Motor neuron (in vitro differentiated cells): ENCODE measurements at regions not wholly inside any gene's neighbourhood (a gene's known extent, or its start where the extent isn't known, plus 50 kb on each side); places are given as distances from the start of the nearest gene placed in this dataset.
A peak's percentile ranks its signal among the peaks of the same experiment; 100 is the strongest.

Experiments
- ATAC-seq, 8 experiments: fragments of 200-7000 bp; cut with Tn5 transposase; replicated peaks in 6 of 8; 2 replicates each; pipeline ENCODE4 v1.8.0; 2021; ENCODE audit warnings: mild to moderate bottlenecking in 8 of 8, moderate library complexity in 8 of 8
- H3K27ac ChIP-seq, 2 donors: fragments of 250-450 bp; sonication (Bioruptor Pico); 2 replicates each; pipeline ENCODE4 v1.9.0; 2021; ENCODE audit warnings: antibody characterized with exemption in 2 of 2, mild to moderate bottlenecking in 2 of 2, moderate library complexity in 1 of 2
- H3K4me1 ChIP-seq, 2 donors: fragments of 250-450 bp; sonication (Bioruptor Pico); replicated peaks in 1 of 2; 2 replicates each; pipeline ENCODE4 v1.6.1; 2021; ENCODE audit warnings: antibody characterized with exemption in 2 of 2, mild to moderate bottlenecking in 2 of 2, moderate library complexity in 1 of 2
- H3K4me3 ChIP-seq, 5 donors: fragments of 250-450 bp; sonication (Bioruptor Pico); 2 replicates each; pipeline ENCODE4 v1.9.0; 2021; ENCODE audit warnings: antibody characterized with exemption in 5 of 5, mild to moderate bottlenecking in 5 of 5, moderate library complexity in 4 of 5
- WGBS, 10 experiments: fragments of 450-650 bp; shearing (Covaris generic); methylation state at CpG; one replicate each; pipeline ENCODE4 v1.0.0; 2022; 5-methylcytosine and 5-hydroxymethylcytosine counted together
- in situ Hi-C, 9 experiments: fragments of 400-800 bp; cut with MboI; loops; one replicate each; pipeline ENCODE4 v1.15.0; 2021; ENCODE audit warnings: low sequenced_read_pairs in 9 of 9, low pct_unique_long_range_greater_than_20kb in 2 of 9; ENCODE audit not compliant: unreplicated experiment in 9 of 9

DNA sequence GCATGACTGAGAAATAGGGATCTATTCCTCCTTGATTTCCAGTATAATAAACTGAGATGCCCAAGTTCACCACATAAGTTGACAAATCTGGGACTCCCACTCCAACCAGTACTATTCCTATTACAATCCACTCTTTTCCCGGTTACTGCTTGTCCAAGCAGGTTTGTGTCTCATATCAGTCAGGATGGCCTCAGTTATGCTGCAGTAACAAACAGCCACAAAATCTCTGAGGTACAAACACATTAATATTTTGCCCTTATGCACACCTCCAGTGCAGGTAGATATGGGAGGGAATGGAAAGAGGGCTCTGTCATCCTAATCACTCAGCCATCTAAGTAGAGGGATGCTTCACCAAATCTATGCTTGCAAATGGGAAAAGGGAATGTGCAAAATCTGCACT, 207.8 kb downstream of the RAB28 start:
- in situ Hi-C loops, result no loop called here

GRCh38 chr4:13268703-13269102, 215.4 kb downstream of the RAB28 start:
- 0 to 75% (median 40%) methylated on average over 1 to 3 of the region's 3 CpGs for WGBS, 10 experiments
- ATAC-seq, result peak in 2 of 8 experiments; percentile 42 to 48
- Histone ChIP-seq H3K4me3 (no peak overlapping the region), H3K27ac (peak overlapping the region; percentile 23 to 56), H3K4me1 (peaks cover 2 to 7% of the 10 kb centered on the region in 2 donors)
- in situ Hi-C loops, result no loop called here

More for the DNA sequence above, 207.8 kb downstream of the RAB28 start:
- no peak for ATAC-seq
- no peak overlapping the region for H3K27ac ChIP-seq
- 63 to 100% (median 100%) methylated on average over 1 of the region's 1 CpG; no CpG with 5 or more reads in 5 of the 10 experiments for WGBS, 10 experiments
- no peaks in the 10 kb centered on the region for H3K4me1 ChIP-seq
- H3K4me3 ChIP-seq, result no peak overlapping the region

- 20 to 100% (median 72%) methylated on average over 1 to 2 of the region's 4 CpGs; no CpG with 5 or more reads in 4 of the 10 experiments for WGBS, 10 experiments
- H3K4me1 ChIP-seq, result peaks cover 2 to 7% of the 10 kb centered on the region in 2 donors
- peak in 2 of 8 experiments; percentile 27 to 30 for ATAC-seq
Measured at GRCh38 chr4:13268165-13268564, 216.0 kb downstream of the RAB28 start.

GRCh38 chr4:13267091-13267490, 217.0 kb downstream of the RAB28 start:
- Histone ChIP-seq H3K4me1 (peaks cover 2 to 7% of the 10 kb centered on the region in 2 donors), H3K4me3 (no peak overlapping the region), H3K27ac (no peak overlapping the region)
- 57 to 100% (median 80%) methylated on average over 1 to 2 of the region's 2 CpGs; no CpG with 5 or more reads in 1 of the 10 experiments for WGBS, 10 experiments
- in situ Hi-C loops, result no loop called here
- ATAC-seq, result no peak

More at GRCh38 chr4:13268165-13268564, 216.0 kb downstream of the RAB28 start:
- in situ Hi-C loops, result no loop called here
- Histone ChIP-seq H3K27ac (peak overlapping the region; percentile 23 to 56), H3K4me3 (no peak overlapping the region)

DNA sequence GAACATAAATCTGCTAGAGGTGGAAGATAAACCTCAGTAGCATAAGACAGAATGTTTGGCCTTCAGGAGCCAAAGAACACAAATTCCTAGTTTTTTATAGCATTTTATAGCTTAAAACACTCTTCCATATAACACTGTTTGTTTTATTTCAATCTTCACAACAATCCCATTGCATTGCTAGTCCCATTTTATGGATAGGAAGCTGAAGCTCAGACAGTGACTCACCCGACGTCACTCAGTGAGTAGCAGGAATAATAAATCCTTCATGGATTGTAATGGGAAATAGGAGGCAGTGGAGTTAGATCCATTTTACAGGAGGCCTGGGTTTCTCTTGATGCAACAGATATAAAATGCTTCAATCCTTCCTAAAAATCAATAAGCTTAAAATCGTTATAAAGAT, 217.5 kb downstream of the RAB28 start:
- Histone ChIP-seq H3K4me1 (peaks cover 2 to 7% of the 10 kb centered on the region in 2 donors), H3K4me3 (no peak overlapping the region), H3K27ac (no peak overlapping the region)
- in situ Hi-C loops, result no loop called here
- no peak for ATAC-seq
- 49 to 92% (median 80%) methylated on average over 1 to 3 of the region's 3 CpGs; no CpG with 5 or more reads in 3 of the 10 experiments for WGBS, 10 experiments

DNA sequence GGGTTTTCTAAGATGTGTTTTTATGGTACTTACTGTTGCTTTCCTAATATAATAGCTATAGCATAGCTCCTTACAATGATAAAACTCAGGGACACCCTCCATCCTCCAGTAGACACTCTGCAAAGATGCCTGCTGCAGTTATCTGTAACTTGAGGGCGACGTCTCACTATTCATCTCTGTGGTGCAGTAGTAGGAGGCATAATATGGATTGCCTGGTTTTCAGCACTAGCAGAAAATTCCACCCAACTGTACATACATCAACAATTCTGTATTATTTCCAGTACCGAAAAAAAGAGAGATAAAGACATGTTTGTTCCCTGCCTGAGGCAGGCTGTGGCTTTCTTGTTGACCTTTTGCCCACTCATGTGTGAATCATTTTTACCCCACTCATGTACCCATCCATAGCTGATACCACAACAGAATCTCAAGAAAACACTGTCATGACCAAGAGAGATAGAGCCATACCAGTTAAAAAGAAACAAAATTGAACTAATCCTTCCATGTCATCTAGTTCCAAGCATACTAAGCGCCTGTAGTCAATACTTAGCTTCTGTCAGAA, 220.1 kb downstream of the RAB28 start:
- H3K4me1 ChIP-seq, result peaks cover 2 to 7% of the 10 kb centered on the region in 2 donors
- ATAC-seq, result peak in 2 of 8 experiments; percentile 85 to 94
- WGBS, 10 experiments, result 0 to 100% (median 80%) methylated on average over 1 to 4 of the region's 4 CpGs; no CpG with 5 or more reads in 1 of the 10 experiments
- H3K4me3 ChIP-seq, result no peak overlapping the region
- H3K27ac ChIP-seq, result no peak overlapping the region
- in situ Hi-C loops, result no loop called here

DNA sequence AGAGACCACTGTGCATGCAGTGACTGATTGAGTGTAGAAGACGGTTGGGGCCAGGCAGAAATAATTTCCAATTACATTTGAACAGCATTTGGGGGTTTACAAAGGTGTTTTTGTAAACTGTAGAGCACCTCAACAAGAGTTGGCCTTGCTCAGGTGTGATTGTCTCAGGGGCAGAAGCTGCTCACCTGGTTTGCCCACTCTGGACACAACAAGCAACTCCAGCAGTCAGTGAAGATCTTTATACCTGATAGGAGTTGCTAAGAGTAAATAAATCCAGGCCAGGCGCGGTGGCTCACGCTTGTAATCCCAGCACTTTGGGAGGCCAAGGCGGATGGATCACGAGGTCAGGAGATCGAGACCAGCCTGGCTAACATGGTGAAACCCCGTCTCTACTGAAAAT, 221.3 kb downstream of the RAB28 start:
- ATAC-seq, result no peak
- H3K4me1 ChIP-seq, result no peaks in the 10 kb centered on the region
- H3K27ac ChIP-seq, result no peak overlapping the region
- no peak overlapping the region for H3K4me3 ChIP-seq
- 80 to 95% (median 90%) methylated on average over 1 to 7 of the region's 8 CpGs; no CpG with 5 or more reads in 7 of the 10 experiments for WGBS, 10 experiments
- in situ Hi-C loops, result no loop called here

- WGBS, 10 experiments, result 0 to 80% (median 40%) methylated on average over 1 of the region's 1 CpG; no CpG with 5 or more reads in 4 of the 10 experiments
- Histone ChIP-seq H3K4me3 (no peak overlapping the region), H3K27ac (no peak overlapping the region), H3K4me1 (no peaks in the 10 kb centered on the region)
- in situ Hi-C loops, result no loop called here
- no peak for ATAC-seq
Measured at GRCh38 chr4:13261486-13262257, 222.5 kb downstream of the RAB28 start.

- ATAC-seq, result no peak
- WGBS, 10 experiments, result 33 to 100% (median 88%) methylated on average over 1 of the region's 1 CpG; no CpG with 5 or more reads in 2 of the 10 experiments
Measured at GRCh38 chr4:13260513-13260912, 223.6 kb downstream of the RAB28 start.

GRCh38 chr4:13250263-13250662, 233.9 kb downstream of the RAB28 start:
- Histone ChIP-seq H3K27ac (no peak overlapping the region), H3K4me1 (no peaks in the 10 kb centered on the region), H3K4me3 (no peak overlapping the region)
- in situ Hi-C loops, result no loop called here
- no peak for ATAC-seq
- 40 to 100% (median 58%) methylated on average over 1 to 3 of the region's 3 CpGs; no CpG with 5 or more reads in 2 of the 10 experiments for WGBS, 10 experiments

More at GRCh38 chr4:13260513-13260912, 223.6 kb downstream of the RAB28 start:
- no peak overlapping the region for H3K4me3 ChIP-seq
- H3K4me1 ChIP-seq, result no peaks in the 10 kb centered on the region
- H3K27ac ChIP-seq, result no peak overlapping the region
- in situ Hi-C loops, result no loop called here

DNA sequence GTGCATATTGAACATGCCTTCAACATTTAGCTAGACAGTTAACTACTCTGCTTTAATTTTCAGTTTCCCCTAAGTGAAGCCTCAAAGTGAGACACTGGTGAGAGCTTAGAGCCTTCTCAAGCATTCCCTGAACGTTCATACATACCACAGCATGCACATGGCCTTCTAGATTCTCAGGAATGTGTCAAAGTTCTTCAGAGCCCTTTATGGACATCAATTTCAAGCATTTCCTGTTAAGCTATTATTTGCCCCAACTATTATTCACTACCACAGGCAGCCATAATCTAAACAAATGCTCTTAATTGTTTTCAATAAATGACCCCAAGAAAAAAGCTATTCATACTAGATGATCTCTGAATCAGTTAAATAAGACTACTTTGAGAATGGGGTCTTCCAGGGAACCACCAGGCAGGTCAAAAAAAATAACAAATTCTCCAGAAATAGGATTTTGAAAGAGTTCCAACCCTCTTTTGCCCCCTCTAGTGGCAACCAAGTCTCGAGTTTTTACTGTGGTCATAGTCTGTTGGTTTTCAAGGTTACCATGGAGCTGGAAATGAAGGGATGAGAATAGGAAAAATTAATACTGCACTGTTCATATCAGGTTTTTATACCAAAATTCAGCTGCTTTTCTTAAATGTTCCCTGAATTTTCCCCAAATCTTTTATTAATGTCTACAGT, 235.4 kb downstream of the RAB28 start:
- WGBS, 10 experiments, result 0 to 100% (median 33%) methylated on average over 1 to 2 of the region's 2 CpGs
- Histone ChIP-seq H3K27ac (no peak overlapping the region), H3K4me1 (peaks cover 0 to 3% of the 10 kb centered on the region in 2 donors), H3K4me3 (no peak overlapping the region)
- no peak for ATAC-seq
- in situ Hi-C loops, result no loop called here

DNA sequence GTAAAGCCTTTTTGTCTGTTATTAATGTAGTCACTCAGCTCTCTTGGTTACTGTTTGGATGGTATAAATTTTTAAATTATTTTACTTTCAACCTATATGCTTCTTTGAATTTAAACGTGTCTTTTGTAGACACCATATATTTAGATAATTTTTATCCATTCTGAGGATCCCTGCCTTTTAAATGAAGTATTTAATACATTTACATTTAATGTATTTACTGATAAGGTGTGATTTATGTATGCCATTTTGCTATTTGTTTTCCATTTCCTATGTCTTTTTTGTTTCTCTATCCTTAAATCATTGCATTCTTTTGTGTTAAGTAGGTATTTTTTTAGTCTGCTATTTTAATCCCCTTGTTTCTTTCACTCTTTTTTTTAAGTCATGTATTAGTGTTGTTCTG, 238.0 kb downstream of the RAB28 start:
- 63 to 100% (median 91%) methylated on average over 1 of the region's 1 CpG for WGBS, 10 experiments
- peaks cover 0 to 3% of the 10 kb centered on the region in 2 donors for H3K4me1 ChIP-seq
- no peak overlapping the region for H3K4me3 ChIP-seq
- in situ Hi-C loops, result no loop called here
- no peak for ATAC-seq
- no peak overlapping the region for H3K27ac ChIP-seq

DNA sequence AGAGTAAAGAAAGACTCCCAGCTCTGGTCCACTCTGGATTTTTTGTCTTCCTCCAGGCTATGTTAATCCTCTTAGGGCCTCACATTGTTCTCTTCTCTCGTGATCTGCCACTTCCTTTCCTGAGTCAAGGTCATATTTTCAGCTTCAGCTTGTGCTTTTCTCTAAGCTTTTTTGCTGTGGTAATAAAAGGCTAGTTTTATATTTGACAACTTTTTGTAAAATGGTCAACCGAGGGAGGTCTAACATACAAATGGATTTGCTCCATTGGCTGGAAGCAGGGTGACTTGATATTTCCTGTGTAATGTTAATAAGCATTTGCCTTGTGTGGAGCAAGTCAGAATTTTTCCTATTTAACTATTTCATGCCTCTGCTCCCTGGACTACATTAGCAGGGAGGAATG, 239.7 kb downstream of the RAB28 start:
- peak in 3 of 8 experiments; percentile 22 to 57 (median 38) for ATAC-seq
- WGBS, 10 experiments, result 0 to 63% (median 27%) methylated on average over 1 to 2 of the region's 2 CpGs; no CpG with 5 or more reads in 1 of the 10 experiments
- Histone ChIP-seq H3K4me3 (no peak overlapping the region), H3K4me1 (peaks cover 0 to 3% of the 10 kb centered on the region in 2 donors), H3K27ac (no peak overlapping the region)
- in situ Hi-C loops, result no loop called here
